ENCODE measurements at regions not wholly inside any gene's neighbourhood (a gene's known extent, or its start where the extent isn't known, plus 50 kb on each side); places are given as distances from the start of the nearest gene placed in this dataset.

GRCh38 chr2:2773692-2774091, 442.6 kb upstream of the MYT1L start:
- TF ChIP-seq CTCF (conservative IDR thresholded peaks at IDR 0.05 in 1 of 2, IDR thresholded peaks at IDR 0.05 in 1 of 2; ENCODE audit: extremely low read depth in 1 of 2, insufficient read depth in 1 of 2, low read depth in 1 of 2, low read length in 2 of 2), result no peak
- TF ChIP-seq EZH2 (IDR thresholded peaks at IDR 0.05; ENCODE audit: borderline replicate concordance, low read length), result no peak

Data from mammary epithelial cell (primary cell).